ENCODE measurements at regions not wholly inside any gene's neighbourhood (a gene's known extent, or its start where the extent isn't known, plus 50 kb on each side); places are given as distances from the start of the nearest gene placed in this dataset.

DNA sequence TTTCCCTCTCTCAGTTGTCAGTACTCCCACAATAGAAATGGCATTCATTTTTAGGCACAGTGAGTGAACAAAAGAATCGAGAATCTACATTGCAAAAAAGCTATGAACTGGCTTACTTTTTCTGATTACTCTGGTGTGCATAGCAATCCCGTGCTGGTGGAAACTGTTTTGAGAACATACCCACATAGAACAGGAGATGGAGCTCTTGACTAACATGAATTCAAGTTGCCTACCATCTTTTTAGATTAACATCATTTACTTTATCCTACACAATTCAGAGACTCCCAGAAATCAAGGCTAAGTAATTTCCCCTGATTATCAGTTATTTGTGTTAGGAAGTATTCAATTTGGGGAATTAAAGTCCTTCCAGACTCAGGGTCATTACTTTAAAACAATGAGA lies 326.6 kb downstream of the ARPP21 start:
- TF ChIP-seq RCOR1 (IDR thresholded peaks at IDR 0.05; ENCODE audit: low read length) (no peak; the same call in 1 of the 2 replicates), FOXJ3 (CRISPR knock-in tag; IDR thresholded peaks at IDR 0.05) (no peak), MEF2A (IDR thresholded peaks at IDR 0.05; ENCODE audit: borderline replicate concordance, low read depth) (no peak), YY1 (IDR thresholded peaks at IDR 0.05; ENCODE audit: low read depth) (no peak), EP300 (IDR thresholded peaks at IDR 0.05; ENCODE audit: borderline replicate concordance in 1 of 2, low read depth in 1 of 2, low read length in 1 of 2) (no peak), TEAD4 (IDR thresholded peaks at IDR 0.05; ENCODE audit: borderline replicate concordance, insufficient read depth) (no peak)
- TF ChIP-seq, protein P1, sequence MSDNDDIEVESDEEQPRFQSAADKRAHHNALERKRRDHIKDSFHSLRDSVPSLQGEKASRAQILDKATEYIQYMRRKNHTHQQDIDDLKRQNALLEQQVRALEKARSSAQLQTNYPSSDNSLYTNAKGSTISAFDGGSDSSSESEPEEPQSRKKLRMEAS (IDR thresholded peaks at IDR 0.05; ENCODE audit: low read depth): no peak
- TF ChIP-seq, protein P2, sequence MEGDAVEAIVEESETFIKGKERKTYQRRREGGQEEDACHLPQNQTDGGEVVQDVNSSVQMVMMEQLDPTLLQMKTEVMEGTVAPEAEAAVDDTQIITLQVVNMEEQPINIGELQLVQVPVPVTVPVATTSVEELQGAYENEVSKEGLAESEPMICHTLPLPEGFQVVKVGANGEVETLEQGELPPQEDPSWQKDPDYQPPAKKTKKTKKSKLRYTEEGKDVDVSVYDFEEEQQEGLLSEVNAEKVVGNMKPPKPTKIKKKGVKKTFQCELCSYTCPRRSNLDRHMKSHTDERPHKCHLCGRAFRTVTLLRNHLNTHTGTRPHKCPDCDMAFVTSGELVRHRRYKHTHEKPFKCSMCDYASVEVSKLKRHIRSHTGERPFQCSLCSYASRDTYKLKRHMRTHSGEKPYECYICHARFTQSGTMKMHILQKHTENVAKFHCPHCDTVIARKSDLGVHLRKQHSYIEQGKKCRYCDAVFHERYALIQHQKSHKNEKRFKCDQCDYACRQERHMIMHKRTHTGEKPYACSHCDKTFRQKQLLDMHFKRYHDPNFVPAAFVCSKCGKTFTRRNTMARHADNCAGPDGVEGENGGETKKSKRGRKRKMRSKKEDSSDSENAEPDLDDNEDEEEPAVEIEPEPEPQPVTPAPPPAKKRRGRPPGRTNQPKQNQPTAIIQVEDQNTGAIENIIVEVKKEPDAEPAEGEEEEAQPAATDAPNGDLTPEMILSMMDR (IDR thresholded peaks at IDR 0.05): peak; percentile 78
- TF ChIP-seq, protein P3, sequence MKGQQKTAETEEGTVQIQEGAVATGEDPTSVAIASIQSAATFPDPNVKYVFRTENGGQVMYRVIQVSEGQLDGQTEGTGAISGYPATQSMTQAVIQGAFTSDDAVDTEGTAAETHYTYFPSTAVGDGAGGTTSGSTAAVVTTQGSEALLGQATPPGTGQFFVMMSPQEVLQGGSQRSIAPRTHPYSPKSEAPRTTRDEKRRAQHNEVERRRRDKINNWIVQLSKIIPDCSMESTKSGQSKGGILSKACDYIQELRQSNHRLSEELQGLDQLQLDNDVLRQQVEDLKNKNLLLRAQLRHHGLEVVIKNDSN (IDR thresholded peaks at IDR 0.05; ENCODE audit: borderline replicate concordance, low read depth): no peak
